Liver (tissue), 8 donors: ENCODE measurements at regions not wholly inside any gene's neighbourhood (a gene's known extent, or its start where the extent isn't known, plus 50 kb on each side); places are given as distances from the start of the nearest gene placed in this dataset.

ENCODE experiments used
- DNase-seq: peaks from one replicate; pipeline ENCODE4 v3.0.0-alpha.2; 2017; ENCODE audit warnings: low spot score
- H3K27ac ChIP-seq, 2 donors: one replicate each; pipeline ENCODE4 v1.7.0; 2013; ENCODE audit warnings: inconsistent platforms in 2 of 2, low read length in 2 of 2, control low read depth in 1 of 2, low read depth in 1 of 2, mild to moderate bottlenecking in 1 of 2
- H3K27me3 ChIP-seq, 4 donors: one replicate each; pipeline versions ENCODE4 v1.6.1 to v1.7.0; 2013; ENCODE audit warnings: low read length in 3 of 4, inconsistent platforms in 1 of 4, mild to moderate bottlenecking in 1 of 4, moderate library complexity in 1 of 4; ENCODE audit not compliant: control insufficient read depth in 4 of 4, insufficient read depth in 4 of 4
- H3K36me3 ChIP-seq, 4 donors: one replicate each; pipeline versions ENCODE4 v1.6.1 to v1.7.0; 2013; ENCODE audit warnings: low read length in 3 of 4, mild to moderate bottlenecking in 3 of 4, low read depth in 1 of 4, moderate library complexity in 1 of 4; ENCODE audit not compliant: control insufficient read depth in 4 of 4, insufficient read depth in 3 of 4
- H3K4me1 ChIP-seq, 4 donors: one replicate each; pipeline versions ENCODE4 v1.6.1 to v1.7.0; 2013; ENCODE audit warnings: low read length in 3 of 4, mild to moderate bottlenecking in 3 of 4, moderate library complexity in 1 of 4; ENCODE audit not compliant: control insufficient read depth in 4 of 4, insufficient read depth in 4 of 4
- H3K4me3 ChIP-seq, 3 donors: one replicate each; pipeline versions ENCODE4 v1.6.1 to v1.7.0; 2013; ENCODE audit warnings: low read length in 3 of 3, control low read depth in 1 of 3, low read depth in 1 of 3, mild to moderate bottlenecking in 1 of 3
- H3K9ac ChIP-seq, 2 donors: one replicate each; pipeline ENCODE4 v1.7.0; 2013; ENCODE audit warnings: low read length in 2 of 2, mild to moderate bottlenecking in 2 of 2, moderate library complexity in 2 of 2, control low read depth in 1 of 2, low read depth in 1 of 2
- H3K9me3 ChIP-seq, 4 donors: one replicate each; pipeline versions ENCODE4 v1.6.1 to v1.7.0; 2013; ENCODE audit warnings: low read length in 3 of 4; ENCODE audit not compliant: control insufficient read depth in 4 of 4
- EGR1 ChIP-seq, 2 donors: IDR thresholded peaks; 2 replicates each; pipeline ENCODE4 v1.6.1; 2016 to 2018; ENCODE audit warnings: antibody characterized with exemption in 2 of 2, low read depth in 2 of 2
- GABPA ChIP-seq, 2 donors: IDR thresholded peaks in 1 of 2; conservative IDR thresholded peaks in 1 of 2; 2 replicates each; pipeline ENCODE4 v1.6.1; 2016; ENCODE audit warnings: antibody characterized with exemption in 2 of 2, mild to moderate bottlenecking in 1 of 2, moderate library complexity in 1 of 2
- HNF4A ChIP-seq, 2 donors: conservative IDR thresholded peaks; 2 replicates each; pipeline ENCODE4 v1.6.1; 2016; ENCODE audit warnings: antibody characterized with exemption in 2 of 2, mild to moderate bottlenecking in 2 of 2
- HNF4G ChIP-seq: IDR thresholded peaks from 2 replicates; pipeline ENCODE4 v1.6.1; 2016; ENCODE audit warnings: antibody characterized with exemption
- JUND ChIP-seq, 2 donors: IDR thresholded peaks; 2 replicates each; pipeline ENCODE4 v1.6.1; 2016; ENCODE audit warnings: antibody characterized with exemption in 2 of 2
- NR2F2 ChIP-seq: IDR thresholded peaks from 2 replicates; pipeline ENCODE4 v1.6.1; 2016; ENCODE audit warnings: antibody characterized with exemption
- RAD21 ChIP-seq, 2 donors: IDR thresholded peaks; 2 replicates each; pipeline ENCODE4 v1.6.1; 2016; ENCODE audit warnings: antibody characterized with exemption in 2 of 2, mild to moderate bottlenecking in 2 of 2
- RXRA ChIP-seq, 2 donors: IDR thresholded peaks; 2 replicates each; pipeline ENCODE4 v1.6.1; 2017 to 2018; ENCODE audit warnings: antibody characterized with exemption in 2 of 2, mild to moderate bottlenecking in 1 of 2
- TAF1 ChIP-seq: conservative IDR thresholded peaks from 2 replicates; pipeline ENCODE4 v1.6.1; 2016; ENCODE audit warnings: antibody characterized with exemption, mild to moderate bottlenecking
- WGBS: extraction: QIAGEN DNeasy Blood & Tissue Kit; methylation state at CpG from one replicate; pipeline ENCODE4 v1.1.7; 2013; 5-methylcytosine and 5-hydroxymethylcytosine counted together
- TF ChIP-seq, protein P1 (sequence below): fragments of 150-350 bp; IDR thresholded peaks from 2 replicates; pipeline ENCODE4 v1.5.1; 2017; ENCODE audit warnings: improper control_type of control experiment, low read depth, low read length; ENCODE audit not compliant: missing input control
- TF ChIP-seq, protein P2 (sequence below): IDR thresholded peaks from 2 replicates; pipeline ENCODE4 v1.6.1; 2016; ENCODE audit warnings: antibody characterized with exemption
- TF ChIP-seq, protein P3 (sequence below): IDR thresholded peaks from 2 replicates; pipeline ENCODE4 v1.6.1; 2016; ENCODE audit warnings: antibody characterized with exemption
- TF ChIP-seq, protein P4 (sequence below): IDR thresholded peaks from 2 replicates; pipeline ENCODE4 v1.6.1; 2016; ENCODE audit warnings: antibody characterized with exemption, mild to moderate bottlenecking
- TF ChIP-seq, protein P5 (sequence below): IDR thresholded peaks from 2 replicates; pipeline ENCODE4 v1.6.1; 2016; ENCODE audit warnings: antibody characterized with exemption
- donor health status: healthy.
- donor health status: healthy.
- donor health status: healthy.
- donor health status: healthy.
- donor health status: healthy.

DNA sequence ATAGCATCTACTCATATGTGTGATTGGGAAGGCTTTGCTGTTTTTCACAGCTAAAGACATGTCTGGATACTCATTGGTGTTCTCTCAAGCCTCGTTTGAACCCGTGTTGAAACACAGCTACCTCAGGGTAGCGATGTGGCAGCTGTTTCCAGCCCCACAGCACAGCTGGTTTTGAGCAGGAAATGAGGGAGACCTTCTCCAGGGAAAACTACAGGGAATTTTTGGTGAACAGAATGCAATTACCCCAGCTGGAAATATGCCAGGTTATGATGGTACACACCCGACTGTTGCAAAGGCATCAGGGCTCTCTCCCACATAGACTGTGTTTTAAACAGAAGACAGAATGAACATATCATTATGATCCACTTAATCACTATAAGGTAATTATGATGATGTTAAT, 828.9 kb downstream of the VRK1 start:
- Histone ChIP-seq H3K4me3 (no peak overlapping the region), H3K27ac (no peak overlapping the region), H3K9ac (no peak overlapping the region), H3K4me1 (no peaks in the 10 kb centered on the region), H3K36me3 (no peaks in the 10 kb centered on the region), H3K9me3 (no peaks in the 10 kb centered on the region), H3K27me3 (peaks cover 0 to 5% (median 2%) of the 10 kb centered on the region in 4 donors)
- DNase-seq, result no peak
- TF ChIP-seq NR2F2, result no peak
- TF ChIP-seq, protein P1, sequence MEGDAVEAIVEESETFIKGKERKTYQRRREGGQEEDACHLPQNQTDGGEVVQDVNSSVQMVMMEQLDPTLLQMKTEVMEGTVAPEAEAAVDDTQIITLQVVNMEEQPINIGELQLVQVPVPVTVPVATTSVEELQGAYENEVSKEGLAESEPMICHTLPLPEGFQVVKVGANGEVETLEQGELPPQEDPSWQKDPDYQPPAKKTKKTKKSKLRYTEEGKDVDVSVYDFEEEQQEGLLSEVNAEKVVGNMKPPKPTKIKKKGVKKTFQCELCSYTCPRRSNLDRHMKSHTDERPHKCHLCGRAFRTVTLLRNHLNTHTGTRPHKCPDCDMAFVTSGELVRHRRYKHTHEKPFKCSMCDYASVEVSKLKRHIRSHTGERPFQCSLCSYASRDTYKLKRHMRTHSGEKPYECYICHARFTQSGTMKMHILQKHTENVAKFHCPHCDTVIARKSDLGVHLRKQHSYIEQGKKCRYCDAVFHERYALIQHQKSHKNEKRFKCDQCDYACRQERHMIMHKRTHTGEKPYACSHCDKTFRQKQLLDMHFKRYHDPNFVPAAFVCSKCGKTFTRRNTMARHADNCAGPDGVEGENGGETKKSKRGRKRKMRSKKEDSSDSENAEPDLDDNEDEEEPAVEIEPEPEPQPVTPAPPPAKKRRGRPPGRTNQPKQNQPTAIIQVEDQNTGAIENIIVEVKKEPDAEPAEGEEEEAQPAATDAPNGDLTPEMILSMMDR, result no peak
- TF ChIP-seq, protein P2, sequence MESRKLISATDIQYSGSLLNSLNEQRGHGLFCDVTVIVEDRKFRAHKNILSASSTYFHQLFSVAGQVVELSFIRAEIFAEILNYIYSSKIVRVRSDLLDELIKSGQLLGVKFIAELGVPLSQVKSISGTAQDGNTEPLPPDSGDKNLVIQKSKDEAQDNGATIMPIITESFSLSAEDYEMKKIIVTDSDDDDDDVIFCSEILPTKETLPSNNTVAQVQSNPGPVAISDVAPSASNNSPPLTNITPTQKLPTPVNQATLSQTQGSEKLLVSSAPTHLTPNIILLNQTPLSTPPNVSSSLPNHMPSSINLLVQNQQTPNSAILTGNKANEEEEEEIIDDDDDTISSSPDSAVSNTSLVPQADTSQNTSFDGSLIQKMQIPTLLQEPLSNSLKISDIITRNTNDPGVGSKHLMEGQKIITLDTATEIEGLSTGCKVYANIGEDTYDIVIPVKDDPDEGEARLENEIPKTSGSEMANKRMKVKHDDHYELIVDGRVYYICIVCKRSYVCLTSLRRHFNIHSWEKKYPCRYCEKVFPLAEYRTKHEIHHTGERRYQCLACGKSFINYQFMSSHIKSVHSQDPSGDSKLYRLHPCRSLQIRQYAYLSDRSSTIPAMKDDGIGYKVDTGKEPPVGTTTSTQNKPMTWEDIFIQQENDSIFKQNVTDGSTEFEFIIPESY, result no peak
- 76% methylated on average over 4 of the region's 4 CpGs for WGBS

DNA sequence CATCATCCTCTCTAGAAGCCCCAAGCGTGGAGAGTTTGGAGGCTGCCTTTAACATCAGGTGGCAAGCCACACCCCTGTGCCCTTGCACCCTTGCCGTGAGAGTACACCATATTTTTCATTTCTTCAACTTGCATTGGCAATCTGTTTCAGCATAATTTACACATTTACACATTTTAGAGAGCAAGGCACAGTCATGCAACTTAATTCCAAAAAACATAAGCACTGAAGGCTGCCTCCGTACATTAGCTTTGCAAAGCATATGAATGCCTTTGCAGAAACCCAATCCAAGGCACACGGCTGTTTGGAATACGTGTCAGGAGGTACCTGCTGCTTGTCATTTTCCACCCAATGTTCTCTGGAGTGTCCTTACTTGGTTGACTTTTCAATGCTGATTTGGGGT, 833.1 kb downstream of the VRK1 start:
- Histone ChIP-seq H3K4me1 (no peaks in the 10 kb centered on the region), H3K9me3 (no peaks in the 10 kb centered on the region), H3K36me3 (no peaks in the 10 kb centered on the region), H3K9ac (no peak overlapping the region), H3K27me3 (peaks cover 0 to 5% (median 0%) of the 10 kb centered on the region in 4 donors), H3K27ac (no peak overlapping the region), H3K4me3 (no peak overlapping the region)
- TF ChIP-seq, protein P3, sequence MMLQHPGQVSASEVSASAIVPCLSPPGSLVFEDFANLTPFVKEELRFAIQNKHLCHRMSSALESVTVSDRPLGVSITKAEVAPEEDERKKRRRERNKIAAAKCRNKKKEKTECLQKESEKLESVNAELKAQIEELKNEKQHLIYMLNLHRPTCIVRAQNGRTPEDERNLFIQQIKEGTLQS, result no peak
- TF ChIP-seq TAF1, result no peak
- no peak for TF ChIP-seq HNF4A (conservative IDR thresholded peaks at IDR 0.05)
- TF ChIP-seq HNF4G, result no peak
- TF ChIP-seq RAD21 (IDR thresholded peaks at IDR 0.05), result no peak
- TF ChIP-seq, protein P4, sequence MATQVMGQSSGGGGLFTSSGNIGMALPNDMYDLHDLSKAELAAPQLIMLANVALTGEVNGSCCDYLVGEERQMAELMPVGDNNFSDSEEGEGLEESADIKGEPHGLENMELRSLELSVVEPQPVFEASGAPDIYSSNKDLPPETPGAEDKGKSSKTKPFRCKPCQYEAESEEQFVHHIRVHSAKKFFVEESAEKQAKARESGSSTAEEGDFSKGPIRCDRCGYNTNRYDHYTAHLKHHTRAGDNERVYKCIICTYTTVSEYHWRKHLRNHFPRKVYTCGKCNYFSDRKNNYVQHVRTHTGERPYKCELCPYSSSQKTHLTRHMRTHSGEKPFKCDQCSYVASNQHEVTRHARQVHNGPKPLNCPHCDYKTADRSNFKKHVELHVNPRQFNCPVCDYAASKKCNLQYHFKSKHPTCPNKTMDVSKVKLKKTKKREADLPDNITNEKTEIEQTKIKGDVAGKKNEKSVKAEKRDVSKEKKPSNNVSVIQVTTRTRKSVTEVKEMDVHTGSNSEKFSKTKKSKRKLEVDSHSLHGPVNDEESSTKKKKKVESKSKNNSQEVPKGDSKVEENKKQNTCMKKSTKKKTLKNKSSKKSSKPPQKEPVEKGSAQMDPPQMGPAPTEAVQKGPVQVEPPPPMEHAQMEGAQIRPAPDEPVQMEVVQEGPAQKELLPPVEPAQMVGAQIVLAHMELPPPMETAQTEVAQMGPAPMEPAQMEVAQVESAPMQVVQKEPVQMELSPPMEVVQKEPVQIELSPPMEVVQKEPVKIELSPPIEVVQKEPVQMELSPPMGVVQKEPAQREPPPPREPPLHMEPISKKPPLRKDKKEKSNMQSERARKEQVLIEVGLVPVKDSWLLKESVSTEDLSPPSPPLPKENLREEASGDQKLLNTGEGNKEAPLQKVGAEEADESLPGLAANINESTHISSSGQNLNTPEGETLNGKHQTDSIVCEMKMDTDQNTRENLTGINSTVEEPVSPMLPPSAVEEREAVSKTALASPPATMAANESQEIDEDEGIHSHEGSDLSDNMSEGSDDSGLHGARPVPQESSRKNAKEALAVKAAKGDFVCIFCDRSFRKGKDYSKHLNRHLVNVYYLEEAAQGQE, result no peak
- no peak for TF ChIP-seq EGR1 (IDR thresholded peaks at IDR 0.05; ENCODE audit: low read depth in 2 of 2)
- TF ChIP-seq, protein P2, result no peak
- TF ChIP-seq, protein P5, sequence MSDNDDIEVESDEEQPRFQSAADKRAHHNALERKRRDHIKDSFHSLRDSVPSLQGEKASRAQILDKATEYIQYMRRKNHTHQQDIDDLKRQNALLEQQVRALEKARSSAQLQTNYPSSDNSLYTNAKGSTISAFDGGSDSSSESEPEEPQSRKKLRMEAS, result no peak
- TF ChIP-seq GABPA (IDR thresholded peaks at IDR 0.05 in 1 of 2, conservative IDR thresholded peaks at IDR 0.05 in 1 of 2), result no peak
- no peak for TF ChIP-seq JUND (IDR thresholded peaks at IDR 0.05)
- TF ChIP-seq RXRA (IDR thresholded peaks at IDR 0.05), result no peak
- WGBS, result 77% methylated on average over 5 of the region's 5 CpGs
- DNase-seq, result no peak
